ENCODE measurements at regions not wholly inside any gene's neighbourhood (a gene's known extent, or its start where the extent isn't known, plus 50 kb on each side); places are given as distances from the start of the nearest gene placed in this dataset.
"Not testable (repeated sequence)": the region's sequence is repeated elsewhere in the genome, so short reads cannot be mapped to it uniquely, and the experiment has no call there.

DNA sequence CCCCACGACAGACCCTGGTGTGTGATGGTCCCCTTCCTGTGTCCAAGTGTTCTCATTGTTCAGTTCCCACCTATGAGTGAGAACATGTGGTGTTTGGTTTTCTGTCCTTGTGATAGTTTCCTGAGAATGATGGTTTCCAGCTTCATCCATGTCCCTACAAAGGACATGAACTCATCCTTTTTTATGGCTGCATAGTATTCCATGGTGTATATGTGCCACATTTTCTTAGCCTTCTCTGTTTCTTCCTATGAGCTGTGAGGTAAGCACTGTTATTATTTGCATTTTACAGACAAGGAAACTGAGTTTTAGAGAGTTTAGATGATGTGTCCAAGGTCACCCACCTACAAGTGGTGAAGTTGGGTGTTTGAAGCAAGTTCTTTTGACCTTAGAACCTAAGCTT lies 51.1 kb upstream of the BNC1 start:
- H3K27me3 ChIP-seq (ENCODE audit: control insufficient read depth, insufficient read depth, low read length); FAIRE-seq; DNase-seq (ENCODE audit: low read depth); H3K36me3 ChIP-seq (ENCODE audit: control insufficient read depth, insufficient read depth, low read length); H3K4me3 ChIP-seq (ENCODE audit: low read depth, low read length): not testable (repeated sequence)

DNA sequence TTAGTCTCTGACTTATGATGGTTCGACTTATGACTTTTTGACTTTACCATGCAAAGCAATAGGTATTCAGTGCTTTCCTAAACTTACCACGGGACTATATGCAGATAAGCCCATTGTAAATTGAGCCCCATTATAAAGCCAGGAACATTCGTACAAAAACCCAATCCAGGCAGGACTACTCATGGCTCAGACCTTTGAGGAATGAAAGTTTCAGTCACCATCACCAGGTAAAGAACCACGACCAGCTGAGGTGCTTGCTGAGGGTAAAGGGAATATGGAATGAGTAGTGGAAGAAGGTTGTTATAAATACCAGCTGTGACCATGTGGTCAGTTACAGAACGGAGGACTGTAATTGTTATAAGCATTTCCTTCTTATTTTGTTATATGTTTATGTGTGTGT lies 54.9 kb upstream of the BNC1 start:
- Histone ChIP-seq H3K27me3 (ENCODE audit: control insufficient read depth, insufficient read depth, low read length) (no peaks in the 10 kb centered on the region), H3K4me3 (ENCODE audit: low read depth, low read length) (no peak overlapping the region), H3K36me3 (ENCODE audit: control insufficient read depth, insufficient read depth, low read length) (no peaks in the 10 kb centered on the region)
- TF ChIP-seq, protein P1, sequence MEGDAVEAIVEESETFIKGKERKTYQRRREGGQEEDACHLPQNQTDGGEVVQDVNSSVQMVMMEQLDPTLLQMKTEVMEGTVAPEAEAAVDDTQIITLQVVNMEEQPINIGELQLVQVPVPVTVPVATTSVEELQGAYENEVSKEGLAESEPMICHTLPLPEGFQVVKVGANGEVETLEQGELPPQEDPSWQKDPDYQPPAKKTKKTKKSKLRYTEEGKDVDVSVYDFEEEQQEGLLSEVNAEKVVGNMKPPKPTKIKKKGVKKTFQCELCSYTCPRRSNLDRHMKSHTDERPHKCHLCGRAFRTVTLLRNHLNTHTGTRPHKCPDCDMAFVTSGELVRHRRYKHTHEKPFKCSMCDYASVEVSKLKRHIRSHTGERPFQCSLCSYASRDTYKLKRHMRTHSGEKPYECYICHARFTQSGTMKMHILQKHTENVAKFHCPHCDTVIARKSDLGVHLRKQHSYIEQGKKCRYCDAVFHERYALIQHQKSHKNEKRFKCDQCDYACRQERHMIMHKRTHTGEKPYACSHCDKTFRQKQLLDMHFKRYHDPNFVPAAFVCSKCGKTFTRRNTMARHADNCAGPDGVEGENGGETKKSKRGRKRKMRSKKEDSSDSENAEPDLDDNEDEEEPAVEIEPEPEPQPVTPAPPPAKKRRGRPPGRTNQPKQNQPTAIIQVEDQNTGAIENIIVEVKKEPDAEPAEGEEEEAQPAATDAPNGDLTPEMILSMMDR (IDR thresholded peaks at IDR 0.05; ENCODE audit: insufficient read depth, low read length, severe bottlenecking): no peak
- FAIRE-seq (no peak), DNase-seq (ENCODE audit: low read depth) (no peak)

DNA sequence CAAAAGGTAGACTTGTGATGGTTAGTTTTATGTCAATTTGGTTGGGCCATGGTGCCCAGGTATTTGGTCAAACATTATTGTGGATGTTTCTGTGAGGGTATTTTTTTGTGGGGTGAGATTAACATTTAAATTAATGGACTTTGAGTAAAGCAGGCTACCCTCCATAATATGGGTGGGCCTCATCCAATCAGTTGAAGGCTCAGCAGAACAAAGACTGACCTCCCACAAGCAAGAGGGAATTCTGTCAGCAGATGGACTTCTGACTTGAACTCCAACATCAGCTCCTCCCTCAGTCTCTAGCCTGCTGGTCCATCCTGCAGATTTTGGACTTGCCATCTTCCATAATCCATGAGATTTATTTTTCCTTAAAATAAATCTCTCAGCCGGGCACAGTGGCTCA lies 55.6 kb upstream of the BNC1 start:
- TF ChIP-seq, protein P1 (IDR thresholded peaks at IDR 0.05; ENCODE audit: insufficient read depth, low read length, severe bottlenecking): no peak
- H3K36me3 ChIP-seq (ENCODE audit: control insufficient read depth, insufficient read depth, low read length): no peaks in the 10 kb centered on the region
- DNase-seq (ENCODE audit: low read depth) (no peak), FAIRE-seq (no peak)
- no peaks in the 10 kb centered on the region for H3K27me3 ChIP-seq (ENCODE audit: control insufficient read depth, insufficient read depth, low read length)
- H3K4me3 ChIP-seq (ENCODE audit: low read depth, low read length): no peak overlapping the region

DNA sequence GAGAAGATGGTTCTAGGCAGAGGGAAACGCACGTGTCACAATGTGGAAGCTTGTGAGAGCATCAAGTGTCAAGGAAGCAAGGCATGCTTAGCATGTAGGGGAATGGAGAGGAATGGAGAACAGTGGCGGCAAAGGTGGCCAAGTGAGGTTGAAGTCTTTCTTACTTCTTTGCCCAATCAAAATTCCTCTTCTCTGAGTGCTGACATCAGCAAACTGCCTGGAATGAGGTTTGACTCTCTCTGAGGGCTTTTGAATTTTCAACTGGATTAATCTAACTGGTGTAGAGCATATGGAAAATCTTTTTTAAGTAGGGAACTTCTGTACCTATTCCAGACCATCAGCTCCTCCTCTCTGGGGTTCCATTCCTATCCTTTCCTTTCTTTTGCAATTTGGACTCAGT lies 61.9 kb upstream of the BNC1 start:
- H3K27me3 ChIP-seq (ENCODE audit: control insufficient read depth, insufficient read depth, low read length): no peaks in the 10 kb centered on the region
- H3K36me3 ChIP-seq (ENCODE audit: control insufficient read depth, insufficient read depth, low read length): no peaks in the 10 kb centered on the region
- H3K4me3 ChIP-seq (ENCODE audit: low read depth, low read length): no peak overlapping the region
- no peak for FAIRE-seq
- DNase-seq (ENCODE audit: low read depth): no peak
- TF ChIP-seq, protein P1 (IDR thresholded peaks at IDR 0.05; ENCODE audit: insufficient read depth, low read length, severe bottlenecking): no peak

DNA sequence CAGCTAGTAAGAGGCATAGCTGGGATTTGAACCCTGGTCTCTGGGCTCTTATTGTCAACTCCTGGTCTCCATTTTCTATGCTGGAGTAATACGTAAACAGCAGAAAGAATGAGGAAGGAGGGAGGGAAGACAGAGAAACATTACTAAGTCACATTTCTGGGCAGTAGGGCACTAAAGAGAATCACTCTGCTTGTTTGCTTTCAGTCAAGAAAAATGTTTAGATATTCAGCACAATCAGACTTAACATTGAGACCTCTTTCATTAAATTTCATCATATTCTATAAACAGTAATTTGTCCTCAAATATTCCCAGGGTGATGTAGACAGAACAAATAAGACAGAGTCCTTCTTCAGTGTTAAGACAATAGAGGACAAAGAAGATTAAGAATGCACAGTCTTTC lies 67.7 kb upstream of the BNC1 start:
- Histone ChIP-seq H3K36me3 (ENCODE audit: control insufficient read depth, insufficient read depth, low read length) (no peaks in the 10 kb centered on the region), H3K4me3 (ENCODE audit: low read depth, low read length) (no peak overlapping the region), H3K27me3 (ENCODE audit: control insufficient read depth, insufficient read depth, low read length) (no peaks in the 10 kb centered on the region)
- FAIRE-seq (no peak), DNase-seq (ENCODE audit: low read depth) (no peak)
- TF ChIP-seq, protein P1 (IDR thresholded peaks at IDR 0.05; ENCODE audit: insufficient read depth, low read length, severe bottlenecking): no peak

DNA sequence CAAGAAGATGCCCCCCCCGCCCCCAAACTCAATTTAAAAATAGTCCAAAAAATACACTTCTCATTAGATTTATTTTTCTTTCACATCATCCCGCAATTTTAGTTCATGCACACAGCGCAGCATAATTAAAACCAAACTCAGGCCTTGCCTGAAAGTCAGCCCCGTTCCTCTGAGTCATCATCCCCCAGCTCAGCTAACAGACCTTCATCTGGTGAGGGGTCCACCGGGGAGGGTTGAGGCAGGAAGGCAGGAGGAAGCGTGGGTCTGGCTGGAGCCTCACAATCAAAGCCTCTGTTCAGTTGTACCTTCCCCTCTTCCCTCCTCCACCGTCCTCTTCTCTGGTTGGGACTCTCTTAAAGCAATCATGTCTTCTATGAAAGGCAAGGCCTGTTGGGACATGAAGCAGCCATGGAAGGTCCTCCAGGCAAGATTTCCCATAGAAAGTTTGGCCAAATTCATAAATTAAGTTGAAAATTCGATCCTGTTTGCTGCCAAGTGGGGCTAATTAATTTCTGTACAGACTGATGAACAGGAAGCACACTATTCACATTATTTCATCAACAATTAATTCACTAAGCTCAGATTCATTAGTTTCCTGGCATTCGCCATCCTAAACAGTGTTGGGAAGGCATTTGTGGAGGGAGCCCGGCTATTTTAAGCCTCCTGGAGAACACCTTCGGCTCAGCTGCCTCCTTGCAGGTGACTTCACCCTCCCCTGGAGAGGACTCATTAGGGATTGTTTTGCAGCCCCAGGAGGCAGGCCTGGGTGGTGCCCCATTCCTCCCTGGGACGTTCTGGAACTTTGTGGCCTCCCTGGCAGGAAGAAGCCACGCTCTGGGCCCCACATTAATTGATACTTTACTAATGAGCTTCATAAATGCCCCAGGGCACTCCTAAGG lies 72.3 kb upstream of the BNC1 start:
- TF ChIP-seq, protein P1 (IDR thresholded peaks at IDR 0.05; ENCODE audit: insufficient read depth, low read length, severe bottlenecking): no peak
- DNase-seq (ENCODE audit: low read depth): peak; percentile 4
- no peaks in the 10 kb centered on the region for H3K36me3 ChIP-seq (ENCODE audit: control insufficient read depth, insufficient read depth, low read length)
- H3K4me3 ChIP-seq (ENCODE audit: low read depth, low read length): no peak overlapping the region
- no peak for FAIRE-seq
- no peaks in the 10 kb centered on the region for H3K27me3 ChIP-seq (ENCODE audit: control insufficient read depth, insufficient read depth, low read length)
